MM.1S (cell line): ENCODE measurements at regions not wholly inside any gene's neighbourhood (a gene's known extent, or its start where the extent isn't known, plus 50 kb on each side); places are given as distances from the start of the nearest gene placed in this dataset.

ENCODE experiments used
- DNase-seq: peaks from one replicate; pipeline ENCODE4 v3.0.0-alpha.2; 2015
- H2AFZ ChIP-seq: fragments of 300-600 bp; sonication (generic); 2 replicates; pipeline ENCODE4 v1.6.0; 2016; ENCODE audit warnings: antibody characterized with exemption, low read length
- H3F3A ChIP-seq: fragments of 300-600 bp; sonication (generic); 2 replicates; pipeline ENCODE4 v1.6.1; 2016; ENCODE audit warnings: mild to moderate bottlenecking, antibody characterized with exemption, low read length, moderate library complexity, mixed read lengths; ENCODE audit not compliant: insufficient read depth
- H3K27ac ChIP-seq: fragments of 300-600 bp; sonication (generic); 2 replicates; pipeline ENCODE4 v1.5.1; 2016; ENCODE audit warnings: mild to moderate bottlenecking, low read length
- H3K27me3 ChIP-seq: fragments of 300-600 bp; sonication (generic); replicated peaks from 2 replicates; pipeline ENCODE4 v1.6.0; 2016; ENCODE audit warnings: low read length; ENCODE audit not compliant: insufficient read depth
- H3K36me3 ChIP-seq: fragments of 300-600 bp; sonication (generic); replicated peaks from 2 replicates; pipeline ENCODE4 v1.6.1; 2016; ENCODE audit warnings: mild to moderate bottlenecking, low read length, mixed read lengths; ENCODE audit not compliant: insufficient read depth
- H3K4me1 ChIP-seq: fragments of 300-600 bp; sonication (generic); 2 replicates; pipeline ENCODE4 v1.6.1; 2016; ENCODE audit warnings: low read length, mixed read lengths
- H3K4me2 ChIP-seq: fragments of 300-600 bp; sonication (generic); 2 replicates; pipeline ENCODE4 v1.6.0; 2016; ENCODE audit warnings: low read depth, low read length
- H3K4me3 ChIP-seq: fragments of 300-600 bp; sonication (generic); 2 replicates; pipeline ENCODE4 v1.5.1; 2016; ENCODE audit warnings: low read length, mixed read lengths
- H3K79me2 ChIP-seq: fragments of 300-600 bp; sonication (generic); 2 replicates; pipeline ENCODE4 v1.6.1; 2016; ENCODE audit warnings: mixed run types, low read length, mixed read lengths
- H3K9ac ChIP-seq: fragments of 300-600 bp; sonication (generic); 2 replicates; pipeline ENCODE4 v1.6.1; 2016; ENCODE audit warnings: low read length, mixed read lengths
- H3K9me2 ChIP-seq: fragments of 300-600 bp; sonication (generic); replicated peaks from 2 replicates; pipeline ENCODE4 v1.6.1; 2016; ENCODE audit warnings: mild to moderate bottlenecking, low read length, mixed read lengths; ENCODE audit not compliant: insufficient read depth
- H3K9me3 ChIP-seq: fragments of 300-600 bp; sonication (generic); replicated peaks from 2 replicates; pipeline ENCODE4 v1.6.1; 2016; ENCODE audit warnings: mild to moderate bottlenecking, low read length, mixed read lengths; ENCODE audit not compliant: insufficient read depth
- H4K20me1 ChIP-seq: fragments of 300-600 bp; sonication (generic); 2 replicates; pipeline ENCODE4 v1.6.1; 2016; ENCODE audit warnings: mild to moderate bottlenecking, low read length, moderate library complexity, mixed read lengths; ENCODE audit not compliant: insufficient read depth
- CTCF ChIP-seq: fragments of 300-600 bp; sonication (generic); IDR thresholded peaks from 2 replicates; pipeline ENCODE4 v1.5.1; 2016; ENCODE audit warnings: antibody characterized with exemption, low read length, mixed read lengths
- EZH2 ChIP-seq: fragments of 300-600 bp; sonication (generic); optimal IDR thresholded peaks from 2 replicates; pipeline ENCODE3; 2017; ENCODE audit warnings: low read depth, mild to moderate bottlenecking, antibody characterized with exemption, low read length, mixed read lengths
- EZH2phosphoT487 ChIP-seq: fragments of 300-600 bp; sonication (generic); IDR thresholded peaks from 2 replicates; pipeline ENCODE4 v1.6.1; 2018; ENCODE audit warnings: antibody characterized with exemption, low read length

GRCh38 chr7:57216340-57216739 lies 84.1 kb upstream of the ZNF479 start:
- no peak overlapping the region for H3K9ac ChIP-seq
- no peak overlapping the region for H3K27ac ChIP-seq
- H3K36me3 ChIP-seq, result no peaks in the 10 kb centered on the region
- H3K9me2 ChIP-seq, result no peaks in the 10 kb centered on the region
- H3K79me2 ChIP-seq, result no peaks in the 10 kb centered on the region
- H3F3A ChIP-seq, result no peaks in the 10 kb centered on the region
- DNase-seq, result no peak
- H3K9me3 ChIP-seq, result no peaks in the 10 kb centered on the region
- no peak overlapping the region for H2AFZ ChIP-seq
- H3K4me1 ChIP-seq, result no peaks in the 10 kb centered on the region
- no peaks in the 10 kb centered on the region for H3K27me3 ChIP-seq
- H4K20me1 ChIP-seq, result no peaks in the 10 kb centered on the region
- no peak overlapping the region for H3K4me3 ChIP-seq
- H3K4me2 ChIP-seq, result no peak overlapping the region
- no peak for TF ChIP-seq CTCF
- no peak for TF ChIP-seq EZH2
- TF ChIP-seq EZH2phosphoT487, result no peak

GRCh38 chr7:57218196-57218716 lies 86.0 kb upstream of the ZNF479 start:
- no peak overlapping the region for H3K4me3 ChIP-seq
- H3K27ac ChIP-seq, result no peak overlapping the region
- H3K36me3 ChIP-seq, result no peaks in the 10 kb centered on the region
- H3K4me2 ChIP-seq, result no peak overlapping the region
- H4K20me1 ChIP-seq, result no peaks in the 10 kb centered on the region
- no peaks in the 10 kb centered on the region for H3K9me2 ChIP-seq
- no peaks in the 10 kb centered on the region for H3K4me1 ChIP-seq
- no peak for DNase-seq
- no peaks in the 10 kb centered on the region for H3F3A ChIP-seq
- no peak overlapping the region for H3K9ac ChIP-seq
- no peaks in the 10 kb centered on the region for H3K79me2 ChIP-seq
- H3K9me3 ChIP-seq, result no peaks in the 10 kb centered on the region
- H2AFZ ChIP-seq, result no peak overlapping the region
- H3K27me3 ChIP-seq, result no peaks in the 10 kb centered on the region
- TF ChIP-seq CTCF (no peak), EZH2phosphoT487 (no peak), EZH2 (no peak)

- H3K27me3 ChIP-seq, result no peaks in the 10 kb centered on the region
- TF ChIP-seq EZH2 (no peak), CTCF (no peak), EZH2phosphoT487 (no peak)
These were observed 88.5 kb upstream of the ZNF479 start for GRCh38 chr7:57220746-57221145.

More at GRCh38 chr7:57220746-57221145, 88.5 kb upstream of the ZNF479 start:
- Histone ChIP-seq H3K27ac (no peak overlapping the region), H2AFZ (no peak overlapping the region), H3K9me2 (no peaks in the 10 kb centered on the region), H3K79me2 (no peaks in the 10 kb centered on the region), H3K4me1 (no peaks in the 10 kb centered on the region), H4K20me1 (no peaks in the 10 kb centered on the region), H3F3A (no peaks in the 10 kb centered on the region), H3K9ac (no peak overlapping the region), H3K4me2 (no peak overlapping the region), H3K36me3 (no peaks in the 10 kb centered on the region), H3K9me3 (no peaks in the 10 kb centered on the region), H3K4me3 (no peak overlapping the region)
- no peak for DNase-seq
